Mammary epithelial cell (primary cell): ENCODE measurements at regions not wholly inside any gene's neighbourhood (a gene's known extent, or its start where the extent isn't known, plus 50 kb on each side); places are given as distances from the start of the nearest gene placed in this dataset.

Experiments used
- CTCF ChIP-seq, 2 donors: IDR thresholded peaks in 1 of 2; conservative IDR thresholded peaks in 1 of 2; 2 replicates each; pipeline ENCODE4 v1.5.1; 2011 to 2012; ENCODE audit warnings: inconsistent platforms in 2 of 2, low read length in 2 of 2, mild to moderate bottlenecking in 2 of 2, control low read depth in 1 of 2, low read depth in 1 of 2; ENCODE audit not compliant: insufficient read depth in 1 of 2; ENCODE audit errors: extremely low read depth in 1 of 2
- EZH2 ChIP-seq: IDR thresholded peaks from 2 replicates; pipeline ENCODE4 v1.6.1; 2012; ENCODE audit warnings: low read length, inconsistent platforms, borderline replicate concordance

- TF ChIP-seq CTCF (conservative IDR thresholded peaks at IDR 0.05 in 1 of 2, IDR thresholded peaks at IDR 0.05 in 1 of 2; ENCODE audit: extremely low read depth in 1 of 2, insufficient read depth in 1 of 2, low read depth in 1 of 2, low read length in 2 of 2) (no peak), EZH2 (no peak)
Observed at GRCh38 chr6:101102702-101103101, 221.6 kb upstream of the ASCC3 start.
